Smooth muscle cell (in vitro differentiated cells): ENCODE measurements at regions not wholly inside any gene's neighbourhood (a gene's known extent, or its start where the extent isn't known, plus 50 kb on each side); places are given as distances from the start of the nearest gene placed in this dataset.

ENCODE experiments used
- DNase-seq: peaks from one replicate; lab custom pipeline; 2025; ENCODE audit not compliant: unreplicated experiment; lab: John Stamatoyannopoulos, UW
- H2AFZ ChIP-seq: fragments of 200-600 bp; sonication (generic); 2 replicates; pipeline ENCODE4 v1.6.0; 2016; ENCODE audit warnings: antibody characterized with exemption, low read depth, mild to moderate bottlenecking
- H3F3A ChIP-seq: fragments of 200-600 bp; sonication (generic); 2 replicates; pipeline ENCODE4 v1.6.0; 2017; ENCODE audit warnings: antibody characterized with exemption, low read depth
- H3K27ac ChIP-seq: fragments of 200-600 bp; sonication (generic); 2 replicates; pipeline ENCODE4 v1.5.1; 2016; ENCODE audit warnings: low read depth, mild to moderate bottlenecking
- H3K27me3 ChIP-seq: fragments of 200-600 bp; sonication (generic); 2 replicates; pipeline ENCODE4 v1.6.1; 2016; ENCODE audit warnings: low read depth, mild to moderate bottlenecking
- H3K36me3 ChIP-seq: fragments of 200-600 bp; sonication (generic); 2 replicates; pipeline ENCODE4 v1.5.1; 2016; ENCODE audit warnings: low read depth
- H3K4me1 ChIP-seq: fragments of 200-600 bp; sonication (generic); 2 replicates; pipeline ENCODE4 v1.5.1; 2016; ENCODE audit warnings: low read depth
- H3K4me2 ChIP-seq: fragments of 200-600 bp; sonication (generic); 2 replicates; pipeline ENCODE4 v1.6.0; 2016; ENCODE audit warnings: mild to moderate bottlenecking
- H3K4me3 ChIP-seq: fragments of 200-600 bp; sonication (generic); 2 replicates; pipeline ENCODE4 v1.5.1; 2016; ENCODE audit warnings: mild to moderate bottlenecking
- H3K79me2 ChIP-seq: fragments of 200-600 bp; sonication (generic); 2 replicates; pipeline ENCODE4 v1.6.0; 2016; ENCODE audit warnings: low read depth, mild to moderate bottlenecking
- H3K9ac ChIP-seq: fragments of 200-600 bp; sonication (generic); 2 replicates; pipeline ENCODE4 v1.6.0; 2016; ENCODE audit warnings: low read depth
- H3K9me3 ChIP-seq: fragments of 200-600 bp; sonication (generic); replicated peaks from 2 replicates; pipeline ENCODE4 v1.5.1; 2016; ENCODE audit warnings: low read depth
- H4K20me1 ChIP-seq: fragments of 200-600 bp; sonication (generic); 2 replicates; pipeline ENCODE4 v1.6.0; 2016; ENCODE audit warnings: low read depth
- WGBS: methylation state at CpG from one replicate; pipeline ENCODE4 v1.1.7; 2016; ENCODE audit warnings: low lambda C conversion rate; 5-methylcytosine and 5-hydroxymethylcytosine counted together
- TF ChIP-seq, protein P1 (sequence below): fragments of 200-600 bp; sonication (generic); IDR thresholded peaks from 2 replicates; pipeline ENCODE4 v1.5.1; 2017; ENCODE audit warnings: borderline replicate concordance, mild to moderate bottlenecking, antibody characterized with exemption; ENCODE audit not compliant: insufficient read depth, poor library complexity, severe bottlenecking

DNA sequence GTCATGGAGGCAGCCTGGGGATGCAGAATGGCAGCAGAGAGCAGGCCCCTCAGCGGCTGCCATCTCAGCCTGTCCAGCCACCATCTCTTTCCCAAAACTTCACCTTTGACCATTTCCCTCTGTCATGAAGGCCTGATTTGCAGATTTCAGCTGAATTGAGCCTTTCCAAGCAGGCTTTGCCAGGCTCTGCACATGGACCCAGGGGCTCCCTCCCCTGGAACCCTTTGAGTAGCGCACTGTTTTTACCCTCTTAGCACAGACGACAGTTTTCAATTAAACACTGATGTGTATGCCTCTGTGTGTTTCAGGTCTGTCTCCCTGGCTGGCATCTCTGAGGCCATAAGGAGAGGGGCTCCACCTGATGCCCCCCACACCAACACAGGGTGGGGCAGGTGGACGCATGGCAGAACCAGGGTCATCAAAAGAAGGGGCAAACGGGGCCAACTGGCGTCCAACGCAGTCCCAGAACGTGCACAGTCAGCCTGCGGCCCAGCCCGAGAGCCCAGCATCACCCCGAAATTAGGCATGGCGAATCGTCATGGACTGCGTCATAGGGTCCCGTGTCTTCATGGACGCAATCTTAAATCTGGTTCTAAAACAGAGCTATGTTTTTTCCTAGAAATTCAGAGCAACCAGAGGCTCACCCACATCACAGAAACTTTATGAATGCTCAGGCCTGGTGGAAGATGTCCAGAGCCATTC is 185.0 kb upstream of the TCERG1L start:
- no peak for DNase-seq
- no peaks in the 10 kb centered on the region for H3K4me1 ChIP-seq
- TF ChIP-seq, protein P1, sequence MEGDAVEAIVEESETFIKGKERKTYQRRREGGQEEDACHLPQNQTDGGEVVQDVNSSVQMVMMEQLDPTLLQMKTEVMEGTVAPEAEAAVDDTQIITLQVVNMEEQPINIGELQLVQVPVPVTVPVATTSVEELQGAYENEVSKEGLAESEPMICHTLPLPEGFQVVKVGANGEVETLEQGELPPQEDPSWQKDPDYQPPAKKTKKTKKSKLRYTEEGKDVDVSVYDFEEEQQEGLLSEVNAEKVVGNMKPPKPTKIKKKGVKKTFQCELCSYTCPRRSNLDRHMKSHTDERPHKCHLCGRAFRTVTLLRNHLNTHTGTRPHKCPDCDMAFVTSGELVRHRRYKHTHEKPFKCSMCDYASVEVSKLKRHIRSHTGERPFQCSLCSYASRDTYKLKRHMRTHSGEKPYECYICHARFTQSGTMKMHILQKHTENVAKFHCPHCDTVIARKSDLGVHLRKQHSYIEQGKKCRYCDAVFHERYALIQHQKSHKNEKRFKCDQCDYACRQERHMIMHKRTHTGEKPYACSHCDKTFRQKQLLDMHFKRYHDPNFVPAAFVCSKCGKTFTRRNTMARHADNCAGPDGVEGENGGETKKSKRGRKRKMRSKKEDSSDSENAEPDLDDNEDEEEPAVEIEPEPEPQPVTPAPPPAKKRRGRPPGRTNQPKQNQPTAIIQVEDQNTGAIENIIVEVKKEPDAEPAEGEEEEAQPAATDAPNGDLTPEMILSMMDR: no peak
- 91% methylated on average over 16 of the region's 16 CpGs for WGBS
- H3K4me2 ChIP-seq: no peak overlapping the region
- H3K9me3 ChIP-seq: no peaks in the 10 kb centered on the region
- H3K4me3 ChIP-seq: no peak overlapping the region
- H3F3A ChIP-seq: no peaks in the 10 kb centered on the region
- H3K27me3 ChIP-seq: no peaks in the 10 kb centered on the region
- H3K27ac ChIP-seq: no peak overlapping the region
- no peak overlapping the region for H3K9ac ChIP-seq
- H3K79me2 ChIP-seq: no peaks in the 10 kb centered on the region
- no peaks in the 10 kb centered on the region for H3K36me3 ChIP-seq
- no peaks in the 10 kb centered on the region for H4K20me1 ChIP-seq
- no peak overlapping the region for H2AFZ ChIP-seq

DNA sequence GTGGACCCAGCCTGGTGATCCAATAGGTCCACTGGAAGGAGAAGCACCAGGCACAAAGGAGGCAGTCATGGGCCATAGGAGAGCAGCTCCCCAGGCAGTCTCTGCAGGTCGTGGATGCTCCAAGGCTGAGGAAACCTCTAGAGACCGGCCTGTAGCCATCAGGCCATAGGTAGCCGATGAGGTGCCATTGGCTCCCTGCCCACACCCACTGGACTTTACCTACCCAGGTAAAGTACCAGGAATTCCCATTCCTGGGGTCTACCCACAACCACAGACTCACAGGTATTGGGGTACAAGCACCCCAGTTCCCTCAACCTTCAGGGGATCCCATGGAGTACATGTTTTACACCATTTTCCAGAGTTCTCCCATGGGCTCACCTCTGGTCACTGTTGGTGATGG is 188.0 kb upstream of the TCERG1L start:
- Histone ChIP-seq H3K36me3 (no peaks in the 10 kb centered on the region), H3F3A (no peaks in the 10 kb centered on the region), H3K4me3 (no peak overlapping the region), H3K9ac (no peak overlapping the region), H2AFZ (no peak overlapping the region), H3K27ac (no peak overlapping the region), H3K9me3 (peaks cover 13% of the 10 kb centered on the region), H3K27me3 (no peaks in the 10 kb centered on the region), H4K20me1 (no peaks in the 10 kb centered on the region), H3K79me2 (no peaks in the 10 kb centered on the region), H3K4me1 (no peaks in the 10 kb centered on the region), H3K4me2 (no peak overlapping the region)
- DNase-seq: no peak
- 85% methylated on average over 3 of the region's 3 CpGs for WGBS
- TF ChIP-seq, protein P1: no peak

DNA sequence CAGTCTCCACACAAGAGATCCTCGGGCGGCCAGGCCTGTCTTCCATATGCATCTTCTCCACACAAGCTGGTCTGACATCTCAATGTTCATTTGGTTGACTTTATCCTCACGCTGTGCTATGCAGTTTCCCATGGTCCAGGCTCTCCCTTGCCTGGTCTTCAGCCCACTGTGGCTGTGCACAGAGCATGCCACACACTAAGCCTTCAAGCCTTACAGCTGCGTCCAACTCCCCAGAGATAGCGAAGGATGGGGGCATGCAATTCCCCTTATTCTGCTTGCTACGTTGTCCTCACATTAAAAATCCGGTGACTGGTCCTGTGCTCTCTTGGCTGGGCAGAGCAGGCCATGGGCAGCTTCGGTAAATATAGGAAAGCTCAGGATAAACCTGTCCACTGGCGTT is 188.7 kb upstream of the TCERG1L start:
- Histone ChIP-seq H2AFZ (no peak overlapping the region), H3K4me2 (no peak overlapping the region), H3K36me3 (no peaks in the 10 kb centered on the region), H4K20me1 (no peaks in the 10 kb centered on the region), H3K27me3 (no peaks in the 10 kb centered on the region), H3K79me2 (no peaks in the 10 kb centered on the region), H3K9me3 (peaks cover 13% of the 10 kb centered on the region), H3K9ac (no peak overlapping the region), H3K27ac (no peak overlapping the region), H3F3A (no peaks in the 10 kb centered on the region), H3K4me1 (no peaks in the 10 kb centered on the region), H3K4me3 (no peak overlapping the region)
- 89% methylated on average over 9 of the region's 9 CpGs for WGBS
- TF ChIP-seq, protein P1: no peak
- no peak for DNase-seq

DNA sequence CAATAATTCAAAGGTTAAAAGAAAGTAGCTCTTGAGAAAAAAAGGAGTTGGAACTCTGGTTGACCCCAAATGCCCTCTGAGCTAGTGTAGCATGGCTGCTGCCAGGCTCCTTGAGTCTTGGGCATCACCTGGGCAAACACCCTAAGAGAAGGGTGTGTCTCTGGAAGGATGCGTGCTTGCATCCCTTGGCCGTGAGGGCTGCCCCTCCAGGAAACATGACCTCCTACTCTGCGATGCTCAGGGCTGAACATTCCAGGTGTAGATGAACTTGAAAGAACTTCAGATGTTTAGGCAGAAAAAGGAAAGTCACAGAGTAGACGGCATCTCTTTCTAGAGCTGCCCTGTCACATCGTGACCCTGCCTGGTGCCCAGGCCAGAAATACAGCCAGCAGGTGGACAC is 189.4 kb upstream of the TCERG1L start:
- Histone ChIP-seq H2AFZ (no peak overlapping the region), H3K9ac (no peak overlapping the region), H3F3A (no peaks in the 10 kb centered on the region), H3K27ac (no peak overlapping the region), H3K9me3 (peaks cover 13% of the 10 kb centered on the region), H3K4me1 (no peaks in the 10 kb centered on the region), H3K4me2 (no peak overlapping the region), H3K36me3 (no peaks in the 10 kb centered on the region), H3K27me3 (no peaks in the 10 kb centered on the region), H3K79me2 (no peaks in the 10 kb centered on the region), H4K20me1 (no peaks in the 10 kb centered on the region), H3K4me3 (no peak overlapping the region)
- TF ChIP-seq, protein P1: no peak
- DNase-seq: no peak
- 80% methylated on average over 5 of the region's 5 CpGs for WGBS
